HG03095 (cell line): ENCODE measurements at regions not wholly inside any gene's neighbourhood (a gene's known extent, or its start where the extent isn't known, plus 50 kb on each side); places are given as distances from the start of the nearest gene placed in this dataset.
A peak's percentile ranks its signal among the peaks of the same experiment; 100 is the strongest.
"Not testable (repeated sequence)": the region's sequence is repeated elsewhere in the genome, so short reads cannot be mapped to it uniquely, and the experiment has no call there.

ENCODE experiments used
- ATAC-seq: cut with Tn5 transposase; IDR thresholded peaks from one replicate; pipeline ENCODE4 v1.9.1; 2021; ENCODE audit warnings: moderate library complexity; ENCODE audit not compliant: unreplicated experiment

DNA sequence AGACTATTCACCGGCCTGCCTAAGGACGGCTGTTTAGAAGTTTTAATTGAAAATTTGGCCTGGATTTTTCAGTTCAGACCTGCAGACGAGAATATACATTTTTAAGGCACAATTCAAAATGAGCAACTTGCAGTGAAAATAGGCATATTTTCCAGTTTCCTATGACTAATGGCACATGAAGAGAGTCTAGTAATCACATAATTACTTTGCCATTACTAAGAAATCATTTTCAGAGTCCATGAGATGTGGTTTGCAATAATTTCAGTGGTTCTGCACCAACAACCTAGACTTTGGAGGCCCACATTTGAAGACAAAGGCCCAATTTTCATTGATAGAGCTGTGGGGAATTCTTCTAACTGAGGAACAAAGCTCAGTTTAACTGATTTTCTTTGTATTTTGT is 205.3 kb downstream of the SOX2 start:
- no peak for ATAC-seq

GRCh38 chr3:181919375-181919774 is 207.7 kb downstream of the SOX2 start:
- no peak for ATAC-seq

- ATAC-seq, result no peak
These were observed 208.7 kb downstream of the SOX2 start for GRCh38 chr3:181920409-181920808.

GRCh38 chr3:181921220-181921619 is 209.5 kb downstream of the SOX2 start:
- ATAC-seq, result peak; percentile 97

DNA sequence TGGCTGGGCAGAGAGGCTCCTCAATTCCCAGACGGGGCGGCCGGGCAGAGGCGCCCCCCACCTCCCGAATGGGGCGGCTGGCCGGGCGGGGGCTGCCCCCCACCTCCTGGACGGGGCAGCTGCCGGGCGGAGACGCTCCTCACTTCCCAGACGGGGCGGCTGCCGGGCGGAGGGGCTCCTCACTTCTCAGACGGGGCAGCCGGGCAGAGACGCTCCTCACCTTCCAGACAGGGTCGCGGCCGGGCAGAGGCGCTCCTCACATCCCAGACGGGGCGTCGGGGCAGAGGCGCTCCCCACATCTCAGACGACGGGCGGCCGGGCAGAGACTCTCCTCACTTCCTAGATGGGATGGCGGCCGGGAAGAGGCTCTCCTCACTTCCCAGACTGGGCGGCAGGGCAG is 214.1 kb downstream of the SOX2 start:
- ATAC-seq, result not testable (repeated sequence)

DNA sequence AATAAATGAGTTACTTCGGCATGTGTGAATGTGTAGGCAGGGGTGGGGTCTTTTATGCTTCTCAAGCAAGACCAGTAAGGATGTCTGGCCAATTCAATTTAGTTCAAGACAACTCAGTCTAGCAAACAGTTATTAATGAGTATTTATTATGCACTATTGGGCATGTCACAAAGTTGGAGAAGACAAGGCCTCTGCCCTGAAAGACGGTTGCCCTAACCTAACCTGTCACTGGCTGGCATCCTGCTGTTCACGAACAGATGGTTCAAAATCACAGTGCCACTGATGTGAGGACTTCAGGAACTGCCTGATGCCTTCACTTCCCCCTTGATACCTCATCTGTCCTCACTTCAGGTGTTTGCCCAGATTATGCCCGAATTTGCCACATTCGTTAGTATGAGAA is 217.8 kb downstream of the SOX2 start:
- no peak for ATAC-seq

GRCh38 chr3:181930105-181930504 is 218.4 kb downstream of the SOX2 start:
- no peak for ATAC-seq

- ATAC-seq, result peak; percentile 73
These were observed 220.3 kb downstream of the SOX2 start for GRCh38 chr3:181932039-181932438.

DNA sequence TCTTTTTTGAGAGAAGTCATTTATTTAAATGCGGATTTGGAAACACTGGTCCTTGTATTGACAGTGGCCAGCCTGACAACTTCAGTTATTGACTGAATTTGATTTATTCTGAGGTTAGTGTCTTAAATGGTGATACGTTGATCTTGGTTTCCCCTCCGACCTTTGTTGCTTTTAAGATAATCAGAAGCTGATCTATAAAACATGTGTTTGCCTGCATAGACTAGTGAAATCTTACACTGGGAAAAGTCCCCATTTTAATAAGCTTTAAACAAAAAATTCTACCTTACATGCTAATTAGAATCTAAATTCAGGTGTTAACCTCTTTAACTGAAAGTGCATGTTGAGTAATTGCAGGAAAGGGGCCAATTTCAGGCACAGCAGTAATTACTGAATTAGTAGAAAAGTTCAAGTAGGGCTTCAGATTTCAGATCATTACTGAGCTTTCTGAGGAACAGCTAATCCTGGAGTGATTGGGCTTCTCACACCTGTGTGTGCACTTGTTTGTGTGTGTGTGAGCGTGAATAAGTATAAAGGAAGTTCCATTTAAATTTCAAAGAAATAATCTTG is 221.4 kb downstream of the SOX2 start:
- no peak for ATAC-seq

- no peak for ATAC-seq
These were observed 224.2 kb downstream of the SOX2 start for GRCh38 chr3:181935915-181936314.

DNA sequence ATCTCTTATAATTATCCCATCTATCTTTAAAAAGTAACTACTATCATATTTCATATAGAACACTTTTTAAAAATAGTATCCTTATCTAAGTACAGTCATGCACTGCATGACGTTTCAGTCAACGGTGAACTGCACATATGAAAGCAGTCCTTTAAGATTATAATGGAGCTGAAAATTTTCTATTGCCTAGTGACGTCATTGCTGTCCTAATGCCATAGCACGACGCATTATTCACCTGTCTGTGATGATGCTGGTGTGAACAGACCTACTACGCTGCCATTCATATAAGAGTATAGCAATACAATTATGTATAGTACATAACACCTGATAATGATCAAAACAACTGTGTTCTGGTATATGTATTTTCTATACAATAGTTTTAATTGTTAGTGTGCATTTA is 225.0 kb downstream of the SOX2 start:
- no peak for ATAC-seq

- not testable (repeated sequence) for ATAC-seq
These were observed 226.9 kb downstream of the SOX2 start for GRCh38 chr3:181938580-181938979.

- ATAC-seq, result no peak
These were observed 229.0 kb downstream of the SOX2 start for GRCh38 chr3:181940703-181941102.

DNA sequence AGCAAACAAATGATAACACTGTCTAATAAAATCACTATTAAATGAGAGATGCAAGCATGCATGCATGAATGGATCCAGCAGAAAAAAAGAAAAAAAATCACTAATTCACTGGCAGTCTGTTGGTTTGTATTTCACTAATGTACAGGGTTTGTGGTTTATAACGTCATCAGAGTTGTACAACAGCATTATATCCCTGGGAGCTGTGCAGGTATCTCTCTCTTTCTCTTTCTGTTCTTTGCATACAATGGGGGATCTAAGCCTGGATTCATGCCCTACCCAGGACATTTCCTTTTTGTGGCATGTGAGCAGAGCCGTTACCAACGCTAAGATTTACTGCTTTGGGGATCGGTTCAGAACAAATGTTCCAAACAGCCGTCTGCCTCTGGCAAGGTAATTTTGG is 229.5 kb downstream of the SOX2 start:
- peak; percentile 78 for ATAC-seq

DNA sequence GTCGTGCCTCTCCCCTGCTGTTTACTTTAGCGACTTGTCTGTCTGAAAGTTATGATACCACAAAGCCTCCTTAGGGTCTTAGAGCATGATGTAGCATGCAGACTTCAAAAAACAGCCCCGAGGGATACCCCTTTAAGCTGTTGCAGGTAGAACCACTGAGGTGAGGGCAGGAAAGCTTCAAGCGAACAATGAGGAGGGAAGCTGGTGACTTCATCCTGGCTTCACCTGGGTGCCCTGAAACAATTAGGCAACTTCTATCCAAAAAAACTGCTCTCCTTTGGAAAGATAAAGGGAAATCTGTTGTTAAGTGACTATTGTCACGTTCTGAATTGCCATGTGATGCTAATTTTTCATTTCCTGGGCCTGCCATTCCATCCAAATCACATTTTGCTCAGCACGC is 231.6 kb downstream of the SOX2 start:
- no peak for ATAC-seq

GRCh38 chr3:181947606-181948005 is 235.9 kb downstream of the SOX2 start:
- no peak for ATAC-seq

GRCh38 chr3:181948286-181948685 is 236.6 kb downstream of the SOX2 start:
- ATAC-seq, result no peak

DNA sequence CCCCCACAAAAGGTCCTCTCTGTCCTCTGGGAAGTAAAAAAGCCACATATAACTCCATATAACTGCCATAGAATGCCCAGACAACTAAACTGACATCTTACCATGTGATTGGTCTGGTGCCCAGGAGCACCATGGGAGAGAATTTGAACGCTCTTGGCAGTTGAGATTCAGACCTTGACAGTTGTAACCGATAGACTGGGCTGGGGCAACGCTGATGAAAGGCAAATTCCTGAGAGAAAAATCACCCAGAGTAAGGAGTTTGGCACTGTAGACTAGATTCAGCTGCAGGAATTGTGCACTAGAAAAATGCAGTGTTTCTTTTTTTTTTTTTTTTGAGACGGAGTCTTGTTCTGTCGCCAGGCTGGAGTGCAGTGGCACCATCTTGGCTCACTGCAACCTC is 240.5 kb downstream of the SOX2 start:
- no peak for ATAC-seq

- ATAC-seq, result no peak
These were observed 241.2 kb downstream of the SOX2 start for GRCh38 chr3:181952929-181953328.

- ATAC-seq, result peak; percentile 88
These were observed 243.8 kb downstream of the SOX2 start for GRCh38 chr3:181955566-181955965.

DNA sequence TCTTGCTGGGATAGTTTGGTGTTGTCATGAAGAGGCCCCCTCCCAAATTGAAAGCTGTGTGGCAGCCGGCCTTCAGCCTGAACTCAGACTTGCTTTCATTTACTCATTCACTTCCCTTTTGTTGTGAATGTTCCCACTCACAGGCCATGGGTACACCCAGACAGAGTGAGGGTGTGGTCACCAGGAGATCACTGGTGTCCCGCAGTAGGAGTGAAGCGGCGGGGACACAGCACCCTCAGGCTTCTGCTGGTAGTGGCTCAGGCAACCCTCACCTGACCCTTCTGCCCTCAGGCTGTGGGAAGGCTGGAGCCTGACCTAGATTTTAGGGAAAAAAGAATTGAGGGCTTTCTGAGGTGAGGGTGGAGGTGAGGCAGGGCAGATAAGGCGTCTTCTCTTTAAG is 244.4 kb downstream of the SOX2 start:
- peak; percentile 42 for ATAC-seq

DNA sequence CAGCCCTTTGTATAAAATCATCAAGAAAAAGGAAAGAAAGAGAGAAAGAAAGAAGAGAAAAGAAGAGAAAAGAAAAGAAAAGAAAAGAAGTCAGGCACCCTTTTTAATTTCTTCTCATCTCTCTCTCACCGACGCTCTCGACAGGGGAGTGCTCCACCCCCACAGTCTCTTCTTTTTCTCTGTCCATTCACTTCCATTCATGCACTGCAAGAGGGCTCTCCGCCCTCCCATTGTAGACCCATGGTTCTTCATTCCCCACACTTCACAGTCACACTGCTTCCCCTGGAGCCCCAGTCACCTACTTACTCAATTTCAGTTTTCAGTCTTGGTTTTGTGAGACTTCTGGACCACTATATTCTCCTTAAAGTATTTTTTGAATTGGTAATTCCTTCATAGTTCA is 254.7 kb downstream of the SOX2 start:
- ATAC-seq, result no peak

- ATAC-seq, result no peak
These were observed 258.2 kb downstream of the SOX2 start for GRCh38 chr3:181969925-181970324.

DNA sequence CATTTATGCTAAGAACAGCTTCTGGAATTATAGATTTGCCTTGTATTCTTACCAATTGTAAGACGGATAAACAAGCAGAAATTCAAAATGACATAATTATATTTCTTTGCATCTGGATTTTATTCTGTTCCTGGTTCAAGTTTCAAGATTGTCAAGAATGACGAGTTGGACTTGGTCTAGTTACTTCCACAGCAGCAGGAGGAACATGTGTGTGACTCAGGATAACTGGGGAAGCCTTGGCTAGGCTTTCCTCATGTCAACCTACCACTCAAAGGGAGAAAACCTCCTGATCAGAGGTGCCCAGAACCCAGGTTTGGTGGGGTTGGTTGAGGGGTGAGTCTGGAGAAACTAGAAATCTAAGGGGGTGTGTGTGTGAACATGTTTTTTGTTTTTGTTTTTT is 259.7 kb downstream of the SOX2 start:
- no peak for ATAC-seq
